ENCODE measurements at regions not wholly inside any gene's neighbourhood (a gene's known extent, or its start where the extent isn't known, plus 50 kb on each side); places are given as distances from the start of the nearest gene placed in this dataset.

GRCh38 chr4:115424852-115425251, 311.4 kb upstream of the NDST4 start:
- Histone ChIP-seq H3K27me3 (ENCODE audit: control insufficient read depth, insufficient read depth, low read length) (no peaks in the 10 kb centered on the region), H3K4me3 (ENCODE audit: low read depth in 2 of 2, low read length in 2 of 2) (no peak overlapping the region), H3K9me3 (ENCODE audit: control insufficient read depth, insufficient read depth, low read depth, low read length) (no peaks in the 10 kb centered on the region), H3K27ac (ENCODE audit: low read length) (no peak overlapping the region), H3K36me3 (ENCODE audit: control insufficient read depth, insufficient read depth, low read length) (no peaks in the 10 kb centered on the region), H3K4me1 (ENCODE audit: control insufficient read depth, insufficient read depth, low read length) (no peaks in the 10 kb centered on the region)
- no peak for TF ChIP-seq REST (IDR thresholded peaks at IDR 0.05; ENCODE audit: insufficient read depth in 1 of 2, low read depth in 2 of 2, low read length in 1 of 2)
- TF ChIP-seq POLR2AphosphoS5 (IDR thresholded peaks at IDR 0.05; ENCODE audit: low read depth, low read length) = no peak
- TF ChIP-seq CTCF (IDR thresholded peaks at IDR 0.05) = no peak
- no peak for TF ChIP-seq TCF7L2 (IDR thresholded peaks at IDR 0.05; ENCODE audit: low read depth, low read length)
- TF ChIP-seq SIN3A (IDR thresholded peaks at IDR 0.05; ENCODE audit: borderline replicate concordance, insufficient read depth, low read depth, low read length) = no peak
- no peak for ATAC-seq
- intact Hi-C loops (cut with micrococcal nuclease; ENCODE audit: unreplicated experiment) = no loop called here
- CTCF ChIA-PET = no interaction called here
- BruUV-seq (replicated peaks) = no TSS peak
- DNase-seq (ENCODE audit: low read depth, low spot score) = no peak
- in situ Hi-C loops (cut with HindIII; ENCODE audit: low pct_unique_long_range_greater_than_20kb, low sequenced_read_pairs) = no loop called here
- POLR2A ChIA-PET = no interaction called here

- DNase-seq (ENCODE audit: low read depth, low spot score) (no peak), ATAC-seq (no peak)
- Histone ChIP-seq H3K4me1 (ENCODE audit: control insufficient read depth, insufficient read depth, low read length) (no peaks in the 10 kb centered on the region), H3K36me3 (ENCODE audit: control insufficient read depth, insufficient read depth, low read length) (no peaks in the 10 kb centered on the region), H3K4me3 (ENCODE audit: low read depth in 2 of 2, low read length in 2 of 2) (no peak overlapping the region), H3K27ac (ENCODE audit: low read length) (no peak overlapping the region), H3K27me3 (ENCODE audit: control insufficient read depth, insufficient read depth, low read length) (no peaks in the 10 kb centered on the region), H3K9me3 (ENCODE audit: control insufficient read depth, insufficient read depth, low read depth, low read length) (no peaks in the 10 kb centered on the region)
- POLR2A ChIA-PET = no interaction called here
- intact Hi-C loops (cut with micrococcal nuclease; ENCODE audit: unreplicated experiment) (no loop called here), in situ Hi-C loops (cut with HindIII; ENCODE audit: low pct_unique_long_range_greater_than_20kb, low sequenced_read_pairs) (no loop called here)
- no TSS peak for BruUV-seq (replicated peaks)
- CTCF ChIA-PET = no interaction called here
- no peak for TF ChIP-seq POLR2AphosphoS5 (IDR thresholded peaks at IDR 0.05; ENCODE audit: low read depth, low read length)
- no peak for TF ChIP-seq SIN3A (IDR thresholded peaks at IDR 0.05; ENCODE audit: borderline replicate concordance, insufficient read depth, low read depth, low read length)
- no peak for TF ChIP-seq REST (IDR thresholded peaks at IDR 0.05; ENCODE audit: insufficient read depth in 1 of 2, low read depth in 2 of 2, low read length in 1 of 2)
- no peak for TF ChIP-seq TCF7L2 (IDR thresholded peaks at IDR 0.05; ENCODE audit: low read depth, low read length)
- TF ChIP-seq CTCF (IDR thresholded peaks at IDR 0.05) = no peak
Observed at GRCh38 chr4:115418635-115419396, 305.4 kb upstream of the NDST4 start.
